Natural killer cell (primary cell): ENCODE measurements at regions not wholly inside any gene's neighbourhood (a gene's known extent, or its start where the extent isn't known, plus 50 kb on each side); places are given as distances from the start of the nearest gene placed in this dataset.

Experiments used
- ATAC-seq, 3 donors: fragments of 150-1000 bp in 2 of 3; fragments of 200-7000 bp in 1 of 3; cut with Tn5 transposase; 1 replicate in 1 of 3; 2 replicates in 2 of 3; pipeline ENCODE4 v1.10.0; 2021; ENCODE audit warnings: mild to moderate bottlenecking in 2 of 3, moderate library complexity in 2 of 3
- DNase-seq, 2 donors: peaks; one replicate each; pipeline versions ENCODE4 v3.0.0 to v3.0.0-alpha.2; 2013 to 2021; ENCODE audit warnings: mixed read lengths in 1 of 2
- H3K27ac ChIP-seq: one replicate; pipeline ENCODE4 v1.5.1; 2013; ENCODE audit warnings: mild to moderate bottlenecking, low read length
- H3K27me3 ChIP-seq: one replicate; pipeline ENCODE4 v1.6.1; 2013; ENCODE audit warnings: low read length; ENCODE audit not compliant: control insufficient read depth, insufficient read depth
- H3K36me3 ChIP-seq: one replicate; pipeline ENCODE4 v1.6.1; 2013; ENCODE audit warnings: low read length; ENCODE audit not compliant: control insufficient read depth, insufficient read depth
- H3K4me1 ChIP-seq: one replicate; pipeline ENCODE4 v1.6.1; 2013; ENCODE audit warnings: low read length; ENCODE audit not compliant: control insufficient read depth, insufficient read depth
- H3K4me3 ChIP-seq: one replicate; pipeline ENCODE4 v1.5.1; 2013; ENCODE audit warnings: low read length
- H3K9me3 ChIP-seq: one replicate; pipeline ENCODE4 v1.6.1; 2013; ENCODE audit warnings: low read length; ENCODE audit not compliant: control insufficient read depth, insufficient read depth
- H3K27ac Mint-ChIP-seq, 2 donors: one replicate each; pipeline ENCODE4 v1.8.0; 2022; ENCODE audit warnings: mild to moderate bottlenecking in 2 of 2, mixed read lengths in 2 of 2, moderate library complexity in 1 of 2
- H3K27me3 Mint-ChIP-seq, 2 donors: one replicate each; pipeline ENCODE4 v1.8.0; 2022; ENCODE audit warnings: low read depth in 2 of 2, mixed read lengths in 2 of 2
- H3K36me3 Mint-ChIP-seq: one replicate; pipeline ENCODE4 v1.8.0; 2022; ENCODE audit warnings: mixed read lengths
- H3K4me1 Mint-ChIP-seq, 2 donors: one replicate each; pipeline ENCODE4 v1.8.0; 2022; ENCODE audit warnings: mixed read lengths in 2 of 2
- H3K4me3 Mint-ChIP-seq: one replicate; pipeline ENCODE4 v1.8.0; 2022; ENCODE audit warnings: mild to moderate bottlenecking, moderate library complexity, mixed read lengths
- H3K9me3 Mint-ChIP-seq, 2 donors: one replicate each; pipeline ENCODE4 v1.8.0; 2022; ENCODE audit warnings: mixed read lengths in 2 of 2
- CTCF ChIP-seq: fragments of 200-600 bp; IDR thresholded peaks from one replicate; pipeline ENCODE4 v1.8.0; 2022; ENCODE audit warnings: antibody characterized with exemption
- WGBS: methylation state at CpG from one replicate; pipeline ENCODE4 v1.1.7; 2013; ENCODE audit warnings: missing lambda C conversion rate; ENCODE audit not compliant: insufficient coverage; 5-methylcytosine and 5-hydroxymethylcytosine counted together
- intact Hi-C: fragments of 100-400 bp; cut with micrococcal nuclease; formaldehyde crosslinking; loops from one replicate; pipeline ENCODE4 v1.14.2; 2022

DNA sequence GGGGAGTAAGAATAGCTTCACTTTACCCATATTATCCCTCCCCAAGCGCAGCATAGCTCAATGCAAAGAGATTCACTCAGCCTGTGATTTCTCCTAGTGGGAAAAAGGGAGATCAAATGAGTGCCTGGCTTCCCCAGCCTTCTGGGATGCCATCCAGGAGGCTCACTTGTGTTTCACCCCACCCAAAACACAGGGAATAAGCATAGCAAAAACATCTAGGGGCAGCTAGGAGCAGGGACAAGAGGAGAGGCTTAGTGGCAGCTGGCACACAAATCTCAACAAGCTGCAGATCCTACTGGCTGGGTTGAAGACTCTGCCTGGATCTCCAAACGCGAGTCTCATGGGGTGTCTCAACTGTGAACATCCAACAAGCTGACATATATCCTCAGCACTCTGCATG is 715.8 kb downstream of the RNF144B start:
- TF ChIP-seq CTCF = no peak
- peaks cover 5% of the 10 kb centered on the region for H3K9me3 ChIP-seq
- no peak overlapping the region for H3K4me3 ChIP-seq
- no peaks in the 10 kb centered on the region for H3K36me3 ChIP-seq
- no peak overlapping the region for H3K27ac ChIP-seq
- Mint-ChIP-seq H3K4me3 (no peak overlapping the region), H3K27me3 (no peaks in the 10 kb centered on the region), H3K9me3 (peaks cover 9 to 17% of the 10 kb centered on the region in 2 donors), H3K27ac (no peak overlapping the region), H3K36me3 (no peaks in the 10 kb centered on the region), H3K4me1 (no peaks in the 10 kb centered on the region)
- DNase-seq (no peak), ATAC-seq (no peak)
- no peaks in the 10 kb centered on the region for H3K27me3 ChIP-seq
- H3K4me1 ChIP-seq = no peaks in the 10 kb centered on the region
- intact Hi-C loops = no loop called here
- WGBS = 79% methylated on average over 2 of the region's 3 CpGs

- intact Hi-C loops = no loop called here
- Histone ChIP-seq H3K27ac (no peak overlapping the region), H3K9me3 (peaks cover 5% of the 10 kb centered on the region), H3K36me3 (no peaks in the 10 kb centered on the region), H3K4me3 (no peak overlapping the region), H3K27me3 (no peaks in the 10 kb centered on the region), H3K4me1 (no peaks in the 10 kb centered on the region)
- Mint-ChIP-seq H3K27ac (no peak overlapping the region), H3K27me3 (no peaks in the 10 kb centered on the region), H3K4me3 (no peak overlapping the region), H3K9me3 (peaks cover 15 to 23% of the 10 kb centered on the region in 2 donors), H3K4me1 (no peaks in the 10 kb centered on the region), H3K36me3 (no peaks in the 10 kb centered on the region)
- WGBS = 75% methylated on average over 1 of the region's 1 CpG
- DNase-seq (no peak), ATAC-seq (no peak)
- no peak for TF ChIP-seq CTCF
Observed at GRCh38 chr6:19107468-19107867, 720.3 kb downstream of the RNF144B start.

GRCh38 chr6:19121521-19121920 is 715.6 kb upstream of the ID4 start:
- no peak for TF ChIP-seq CTCF
- intact Hi-C loops = no loop called here
- no peaks in the 10 kb centered on the region for H3K4me1 Mint-ChIP-seq
- no peak overlapping the region for H3K4me3 Mint-ChIP-seq
- no peaks in the 10 kb centered on the region for H3K27me3 Mint-ChIP-seq
- no peak overlapping the region for H3K27ac Mint-ChIP-seq
- ATAC-seq (no peak), DNase-seq (no peak)
- Histone ChIP-seq H3K27ac (no peak overlapping the region), H3K4me3 (no peak overlapping the region), H3K27me3 (no peaks in the 10 kb centered on the region), H3K36me3 (no peaks in the 10 kb centered on the region), H3K9me3 (no peaks in the 10 kb centered on the region), H3K4me1 (no peaks in the 10 kb centered on the region)
- H3K36me3 Mint-ChIP-seq = no peaks in the 10 kb centered on the region
- peaks cover 14 to 15% of the 10 kb centered on the region in 2 donors for H3K9me3 Mint-ChIP-seq

DNA sequence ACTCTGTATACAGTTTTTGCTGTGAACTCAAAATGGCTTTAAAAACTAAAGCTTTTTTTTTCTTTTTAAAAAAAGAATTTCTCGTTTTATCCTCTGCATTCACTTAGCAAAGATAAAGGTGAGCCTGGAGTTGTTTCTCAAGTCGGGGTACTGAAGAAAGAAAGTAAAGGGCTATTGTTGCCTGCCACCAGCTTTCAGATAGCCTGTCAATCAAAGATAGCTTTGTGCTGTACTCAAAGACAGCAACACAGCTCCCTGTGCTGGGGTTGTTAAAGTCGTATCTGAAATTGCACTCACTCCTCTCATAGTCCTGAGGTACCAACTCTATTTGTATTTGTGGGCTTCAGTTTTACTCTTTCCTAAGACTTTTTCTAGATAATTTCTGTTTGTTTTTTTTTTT is 710.1 kb upstream of the ID4 start:
- 77% methylated on average over 3 of the region's 3 CpGs for WGBS

More for the DNA sequence above, 710.1 kb upstream of the ID4 start:
- Histone ChIP-seq H3K27ac (no peak overlapping the region), H3K4me3 (no peak overlapping the region), H3K36me3 (no peaks in the 10 kb centered on the region), H3K27me3 (no peaks in the 10 kb centered on the region), H3K4me1 (no peaks in the 10 kb centered on the region), H3K9me3 (no peaks in the 10 kb centered on the region)
- no peak for ATAC-seq
- H3K4me3 Mint-ChIP-seq = no peak overlapping the region
- DNase-seq = no peak
- H3K27ac Mint-ChIP-seq = no peak overlapping the region
- no peaks in the 10 kb centered on the region for H3K27me3 Mint-ChIP-seq
- H3K36me3 Mint-ChIP-seq = no peaks in the 10 kb centered on the region
- H3K4me1 Mint-ChIP-seq = no peaks in the 10 kb centered on the region
- TF ChIP-seq CTCF = no peak
- intact Hi-C loops = no loop called here
- peaks cover 6 to 18% of the 10 kb centered on the region in 2 donors for H3K9me3 Mint-ChIP-seq
